ENCODE measurements at regions not wholly inside any gene's neighbourhood (a gene's known extent, or its start where the extent isn't known, plus 50 kb on each side); places are given as distances from the start of the nearest gene placed in this dataset.

DNA sequence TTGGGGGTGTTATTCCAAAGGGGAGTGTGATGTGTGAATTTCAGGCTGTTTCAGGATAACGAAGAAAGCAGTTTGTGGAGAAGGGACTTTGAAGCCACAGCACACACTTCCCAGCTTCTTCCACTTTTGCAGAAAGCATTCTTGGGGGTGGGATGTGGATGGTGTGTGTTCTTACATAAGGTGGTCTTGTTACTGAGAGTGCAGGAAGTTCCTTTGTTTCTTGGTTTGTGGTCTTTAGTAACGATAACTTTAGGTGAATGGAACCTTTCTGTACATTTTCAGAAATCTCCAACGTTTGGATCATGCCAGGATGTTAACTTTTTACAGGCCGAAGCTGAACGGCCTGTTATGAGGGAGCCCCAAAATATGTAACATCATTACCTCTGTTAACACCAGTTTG, 251.8 kb downstream of the KCNRG start:
- no peak for TF ChIP-seq POLR2A (IDR thresholded peaks at IDR 0.05)
- TF ChIP-seq, protein P1, sequence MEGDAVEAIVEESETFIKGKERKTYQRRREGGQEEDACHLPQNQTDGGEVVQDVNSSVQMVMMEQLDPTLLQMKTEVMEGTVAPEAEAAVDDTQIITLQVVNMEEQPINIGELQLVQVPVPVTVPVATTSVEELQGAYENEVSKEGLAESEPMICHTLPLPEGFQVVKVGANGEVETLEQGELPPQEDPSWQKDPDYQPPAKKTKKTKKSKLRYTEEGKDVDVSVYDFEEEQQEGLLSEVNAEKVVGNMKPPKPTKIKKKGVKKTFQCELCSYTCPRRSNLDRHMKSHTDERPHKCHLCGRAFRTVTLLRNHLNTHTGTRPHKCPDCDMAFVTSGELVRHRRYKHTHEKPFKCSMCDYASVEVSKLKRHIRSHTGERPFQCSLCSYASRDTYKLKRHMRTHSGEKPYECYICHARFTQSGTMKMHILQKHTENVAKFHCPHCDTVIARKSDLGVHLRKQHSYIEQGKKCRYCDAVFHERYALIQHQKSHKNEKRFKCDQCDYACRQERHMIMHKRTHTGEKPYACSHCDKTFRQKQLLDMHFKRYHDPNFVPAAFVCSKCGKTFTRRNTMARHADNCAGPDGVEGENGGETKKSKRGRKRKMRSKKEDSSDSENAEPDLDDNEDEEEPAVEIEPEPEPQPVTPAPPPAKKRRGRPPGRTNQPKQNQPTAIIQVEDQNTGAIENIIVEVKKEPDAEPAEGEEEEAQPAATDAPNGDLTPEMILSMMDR (IDR thresholded peaks at IDR 0.05) = no peak
- TF ChIP-seq POLR2AphosphoS5 (IDR thresholded peaks at IDR 0.05; ENCODE audit: insufficient read depth in 1 of 2, low read depth in 1 of 2) = no peak
- no peak overlapping the region for H3K4me3 ChIP-seq
- no peaks in the 10 kb centered on the region for H3K9me3 ChIP-seq
- intact Hi-C loops (cut with DNase I) = no loop called here
- H3K36me3 ChIP-seq = no peaks in the 10 kb centered on the region
- H3K4me1 ChIP-seq = no peaks in the 10 kb centered on the region
- H3K27me3 ChIP-seq = no peaks in the 10 kb centered on the region
- DNase-seq (ENCODE audit: extremely low spot score in 2 of 2) = no peak
- no peak overlapping the region for H3K27ac ChIP-seq

DNA sequence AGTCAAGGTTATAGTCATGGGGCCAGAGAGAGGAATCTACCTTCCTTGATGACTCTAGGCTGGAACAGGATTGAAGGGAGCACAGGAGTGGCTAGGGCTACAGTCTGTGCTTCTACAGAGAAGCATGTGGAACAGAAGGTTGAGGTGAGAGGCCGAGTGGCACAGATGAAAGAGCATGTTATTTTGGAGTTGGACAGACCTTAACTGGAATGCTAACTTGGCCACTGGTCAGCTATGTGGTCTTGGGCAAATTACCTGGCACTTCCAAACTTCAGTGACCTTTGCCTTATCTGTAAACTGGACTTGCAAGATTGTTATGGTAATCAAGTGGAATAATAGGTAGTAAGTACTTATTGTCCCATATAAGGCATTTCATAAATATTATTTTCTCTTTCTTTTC, 252.7 kb downstream of the KCNRG start:
- intact Hi-C loops (cut with DNase I) = no loop called here
- TF ChIP-seq POLR2AphosphoS5 (IDR thresholded peaks at IDR 0.05; ENCODE audit: insufficient read depth in 1 of 2, low read depth in 1 of 2) = no peak
- no peak for TF ChIP-seq POLR2A (IDR thresholded peaks at IDR 0.05)
- TF ChIP-seq, protein P1 (IDR thresholded peaks at IDR 0.05) = no peak
- DNase-seq (ENCODE audit: extremely low spot score in 2 of 2) = no peak

DNA sequence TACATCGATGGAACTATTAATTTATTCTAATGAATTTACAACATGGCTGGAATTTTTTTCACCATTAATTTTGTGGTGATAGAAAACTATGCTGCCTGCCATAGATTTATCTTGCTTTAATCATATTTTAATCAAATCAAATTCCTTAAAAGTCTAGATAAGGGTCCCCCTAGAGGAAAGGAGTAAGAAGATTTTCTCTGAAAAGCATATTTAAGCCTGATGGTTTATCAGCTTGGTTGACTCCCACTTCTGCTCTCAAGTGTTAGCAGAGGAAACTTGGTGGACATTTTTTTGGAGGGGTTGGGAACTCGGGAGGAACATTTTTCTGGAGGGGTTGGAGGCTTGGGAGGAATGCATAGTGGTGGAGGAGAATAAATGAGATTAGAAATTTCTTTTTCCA, 253.3 kb downstream of the KCNRG start:
- intact Hi-C loops (cut with DNase I) = no loop called here
- Histone ChIP-seq H3K9me3 (no peaks in the 10 kb centered on the region), H3K36me3 (no peaks in the 10 kb centered on the region), H3K27ac (no peak overlapping the region), H3K27me3 (no peaks in the 10 kb centered on the region), H3K4me3 (no peak overlapping the region), H3K4me1 (no peaks in the 10 kb centered on the region)
- TF ChIP-seq POLR2AphosphoS5 (IDR thresholded peaks at IDR 0.05; ENCODE audit: insufficient read depth in 1 of 2, low read depth in 1 of 2) = no peak
- no peak for TF ChIP-seq POLR2A (IDR thresholded peaks at IDR 0.05)
- TF ChIP-seq, protein P1 (IDR thresholded peaks at IDR 0.05) = no peak
- no peak for DNase-seq (ENCODE audit: extremely low spot score in 2 of 2)

More for the DNA sequence above, 252.7 kb downstream of the KCNRG start:
- Histone ChIP-seq H3K4me1 (no peaks in the 10 kb centered on the region), H3K9me3 (no peaks in the 10 kb centered on the region), H3K27me3 (no peaks in the 10 kb centered on the region), H3K4me3 (no peak overlapping the region), H3K36me3 (no peaks in the 10 kb centered on the region), H3K27ac (no peak overlapping the region)

DNA sequence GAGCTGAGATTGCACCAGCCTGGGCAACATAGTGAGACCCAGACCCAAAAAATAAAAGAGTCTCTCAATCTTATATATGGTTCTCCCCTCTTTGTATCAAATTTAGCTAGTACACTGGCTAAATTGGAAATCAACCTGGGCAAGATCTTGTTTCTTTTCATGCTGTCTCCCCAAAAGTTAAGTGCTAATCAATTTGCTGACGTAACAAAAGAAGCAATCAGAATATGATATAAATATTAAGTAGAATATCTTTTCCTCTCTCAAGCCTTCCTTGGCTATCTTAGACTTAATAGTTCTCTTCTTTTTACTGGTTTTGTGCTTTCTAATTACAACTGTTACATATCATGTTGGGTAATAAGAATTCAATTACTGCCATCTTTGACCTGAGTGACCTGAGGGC, 258.9 kb downstream of the KCNRG start:
- Histone ChIP-seq H3K36me3 (no peaks in the 10 kb centered on the region), H3K27ac (no peak overlapping the region), H3K4me1 (no peaks in the 10 kb centered on the region), H3K9me3 (no peaks in the 10 kb centered on the region), H3K4me3 (no peak overlapping the region), H3K27me3 (no peaks in the 10 kb centered on the region)
- DNase-seq (ENCODE audit: extremely low spot score in 2 of 2) = no peak
- intact Hi-C loops (cut with DNase I) = no loop called here
- TF ChIP-seq, protein P1 (IDR thresholded peaks at IDR 0.05) = no peak
- TF ChIP-seq POLR2A (IDR thresholded peaks at IDR 0.05) = no peak

DNA sequence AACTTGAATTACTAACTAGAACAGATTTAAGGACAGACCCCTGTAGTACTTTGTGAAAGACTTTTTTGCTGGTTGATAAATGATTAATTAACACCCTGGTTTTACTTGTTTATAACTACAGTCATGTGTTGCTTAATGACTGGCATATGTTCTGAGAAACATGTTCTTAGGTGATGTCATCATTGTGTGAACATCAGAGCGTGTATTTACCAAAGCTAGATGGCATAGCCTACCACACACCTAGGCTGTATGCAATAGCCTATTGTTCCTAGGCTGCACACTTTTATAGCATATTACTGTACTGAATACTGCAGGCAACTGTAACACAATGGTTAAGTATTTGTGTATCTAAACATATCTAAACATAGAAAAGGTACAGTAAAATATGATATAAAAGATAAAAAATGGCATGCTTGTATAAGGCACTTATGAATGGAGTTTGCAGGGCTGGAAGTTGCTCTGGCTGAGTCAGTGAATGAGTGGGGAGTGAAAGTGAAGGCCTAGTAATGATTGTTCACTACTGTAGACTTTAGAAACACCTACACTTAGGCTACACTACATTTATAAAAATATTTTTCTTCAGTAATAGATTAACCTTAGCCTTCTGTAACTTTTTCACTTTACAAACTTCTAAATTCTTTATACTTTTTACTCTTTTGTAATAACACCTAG, 260.3 kb downstream of the KCNRG start:
- no peak for DNase-seq (ENCODE audit: extremely low spot score in 2 of 2)
- no peak overlapping the region for H3K4me3 ChIP-seq

More for the DNA sequence above, 260.3 kb downstream of the KCNRG start:
- Histone ChIP-seq H3K27ac (no peak overlapping the region), H3K36me3 (no peaks in the 10 kb centered on the region), H3K9me3 (no peaks in the 10 kb centered on the region), H3K4me1 (no peaks in the 10 kb centered on the region), H3K27me3 (no peaks in the 10 kb centered on the region)
- TF ChIP-seq POLR2AphosphoS5 (IDR thresholded peaks at IDR 0.05; ENCODE audit: insufficient read depth in 1 of 2, low read depth in 1 of 2) = peak in 1 of 2 donors; percentile 19
- TF ChIP-seq, protein P1 (IDR thresholded peaks at IDR 0.05) = no peak
- TF ChIP-seq POLR2A (IDR thresholded peaks at IDR 0.05) = no peak
- intact Hi-C loops (cut with DNase I) = no loop called here

Data from vagina (tissue), 2 donors.